H9 (cell line): ENCODE measurements at regions not wholly inside any gene's neighbourhood (a gene's known extent, or its start where the extent isn't known, plus 50 kb on each side); places are given as distances from the start of the nearest gene placed in this dataset.

ENCODE experiments used
- DNase-seq: peaks from one replicate; pipeline ENCODE4 v3.0.0-alpha.2; 2017
- H2AFZ ChIP-seq: one replicate; pipeline ENCODE4 v1.6.1; 2013; ENCODE audit warnings: mild to moderate bottlenecking, low read length, control low read depth, moderate library complexity
- H2AK5ac ChIP-seq: 2 replicates; pipeline ENCODE4 v1.6.1; 2013; ENCODE audit warnings: low read length, control low read depth, mixed read lengths; ENCODE audit not compliant: insufficient read length
- H2BK120ac ChIP-seq: one replicate; pipeline ENCODE4 v1.6.1; 2013; ENCODE audit warnings: low read depth, mild to moderate bottlenecking, low read length, control low read depth, inconsistent platforms; ENCODE audit not compliant: poor library complexity, severe bottlenecking
- H2BK12ac ChIP-seq: 2 replicates; pipeline ENCODE4 v1.6.1; 2013; ENCODE audit warnings: low read length, control low read depth, mixed read lengths, low read depth; ENCODE audit not compliant: insufficient read length
- H2BK15ac ChIP-seq: 2 replicates; pipeline ENCODE4 v1.6.1; 2013; ENCODE audit warnings: low read depth, low read length, control low read depth
- H2BK20ac ChIP-seq: one replicate; pipeline ENCODE4 v1.6.1; 2013; ENCODE audit warnings: low read depth, mild to moderate bottlenecking, low read length, control low read depth, inconsistent platforms; ENCODE audit not compliant: poor library complexity, severe bottlenecking
- H2BK5ac ChIP-seq: 2 replicates; pipeline ENCODE4 v1.6.1; 2013; ENCODE audit warnings: low read length, control low read depth, mixed read lengths; ENCODE audit not compliant: insufficient read length
- H3K14ac ChIP-seq: 2 replicates; pipeline ENCODE4 v1.6.1; 2013; ENCODE audit warnings: low read length, control low read depth; ENCODE audit not compliant: insufficient read depth
- H3K18ac ChIP-seq: 2 replicates; pipeline ENCODE4 v1.6.1; 2013; ENCODE audit warnings: low read depth, mild to moderate bottlenecking, mixed read lengths, low read length, control low read depth; ENCODE audit not compliant: insufficient read length
- H3K23ac ChIP-seq: 2 replicates; pipeline ENCODE4 v1.6.1; 2013; ENCODE audit warnings: low read length, control low read depth, mixed read lengths, low read depth; ENCODE audit not compliant: insufficient read length
- H3K23me2 ChIP-seq: 2 replicates; pipeline ENCODE4 v1.6.1; 2013; ENCODE audit warnings: low read depth, mild to moderate bottlenecking, mixed read lengths, low read length, control low read depth; ENCODE audit not compliant: insufficient read length, poor library complexity, severe bottlenecking
- H3K27ac ChIP-seq: 2 replicates; pipeline ENCODE4 v1.5.1; 2013; ENCODE audit warnings: low read length, control low read depth, mixed read lengths, low read depth; ENCODE audit not compliant: insufficient read length
- H3K27me3 ChIP-seq: 2 replicates; pipeline ENCODE4 v1.6.1; 2013; ENCODE audit warnings: low read length, control low read depth, inconsistent platforms; ENCODE audit not compliant: insufficient read depth
- H3K4ac ChIP-seq: 2 replicates; pipeline ENCODE4 v1.6.1; 2013; ENCODE audit warnings: low read depth, mild to moderate bottlenecking, control low read depth, inconsistent platforms, low read length, moderate library complexity
- H3K4me1 ChIP-seq: 2 replicates; pipeline ENCODE4 v1.6.1; 2013; ENCODE audit warnings: low read length, control low read depth, inconsistent platforms; ENCODE audit not compliant: insufficient read depth
- H3K4me2 ChIP-seq: 2 replicates; pipeline ENCODE4 v1.6.1; 2013; ENCODE audit warnings: low read length, control low read depth, mixed read lengths; ENCODE audit not compliant: insufficient read length, insufficient read depth
- H3K56ac ChIP-seq: 2 replicates; pipeline ENCODE4 v1.6.1; 2013; ENCODE audit warnings: low read depth, mild to moderate bottlenecking, mixed read lengths, low read length, control low read depth; ENCODE audit not compliant: insufficient read length
- H3K79me1 ChIP-seq: 2 replicates; pipeline ENCODE4 v1.6.1; 2013; ENCODE audit warnings: low read depth, mild to moderate bottlenecking, moderate library complexity, low read length, control low read depth, inconsistent platforms; ENCODE audit not compliant: insufficient read depth, poor library complexity, severe bottlenecking
- H3K79me2 ChIP-seq: 2 replicates; pipeline ENCODE4 v1.6.1; 2013; ENCODE audit warnings: low read length, control low read depth, inconsistent platforms; ENCODE audit not compliant: insufficient read depth
- H3K9ac ChIP-seq: 2 replicates; pipeline ENCODE4 v1.6.1; 2013; ENCODE audit warnings: low read length, control low read depth, mixed read lengths; ENCODE audit not compliant: insufficient read length; ENCODE audit errors: extremely low read depth
- H3K9me3 ChIP-seq: one replicate; pipeline ENCODE4 v1.6.1; 2013; ENCODE audit warnings: low read depth, low read length, inconsistent platforms; ENCODE audit not compliant: control insufficient read depth
- H3T11ph ChIP-seq: one replicate; pipeline ENCODE4 v1.6.1; 2013; ENCODE audit warnings: mild to moderate bottlenecking, low read length, control low read depth, inconsistent platforms
- H4K20me1 ChIP-seq: one replicate; pipeline ENCODE4 v1.6.1; 2013; ENCODE audit not compliant: control insufficient read depth, insufficient read length, insufficient read depth
- H4K5ac ChIP-seq: 2 replicates; pipeline ENCODE4 v1.6.1; 2013; ENCODE audit warnings: low read depth, mild to moderate bottlenecking, mixed read lengths, low read length, control low read depth; ENCODE audit not compliant: insufficient read length
- H4K8ac ChIP-seq: replicated peaks from 2 replicates; pipeline ENCODE4 v1.6.1; 2013; ENCODE audit warnings: low read length, control low read depth, mixed read lengths, low read depth; ENCODE audit not compliant: insufficient read length
- H4K91ac ChIP-seq: 2 replicates; pipeline ENCODE4 v1.6.1; 2013; ENCODE audit warnings: low read depth, mild to moderate bottlenecking, moderate library complexity, mixed read lengths, low read length, control low read depth; ENCODE audit not compliant: insufficient read length
- H3K27ac Mint-ChIP-seq, 3 experiments: 2 replicates in 2 of 3; 3 replicates in 1 of 3; pipeline ENCODE4 v1.8.0; 2020 to 2021; ENCODE audit warnings: mixed read lengths in 3 of 3, mild to moderate bottlenecking in 1 of 3, moderate library complexity in 1 of 3
- H3K27me3 Mint-ChIP-seq: 2 replicates; pipeline ENCODE4 v1.8.0; 2021; ENCODE audit warnings: low read depth, mild to moderate bottlenecking, moderate library complexity, mixed read lengths
- H3K36me3 Mint-ChIP-seq, 3 experiments: 2 replicates in 2 of 3; 3 replicates in 1 of 3; pipeline ENCODE4 v1.8.0; 2020 to 2021; ENCODE audit warnings: low read depth in 3 of 3, mixed read lengths in 3 of 3; ENCODE audit not compliant: insufficient read depth in 1 of 3
- H3K4me1 Mint-ChIP-seq, 2 experiments: 2 replicates each; pipeline ENCODE4 v1.8.0; 2020; ENCODE audit warnings: mixed read lengths in 2 of 2
- H3K4me3 Mint-ChIP-seq, 2 experiments: 2 replicates in 1 of 2; 3 replicates in 1 of 2; pipeline ENCODE4 v1.8.0; 2020 to 2021; ENCODE audit warnings: mild to moderate bottlenecking in 2 of 2, mixed read lengths in 2 of 2, moderate library complexity in 1 of 2
- H3K9me3 Mint-ChIP-seq, 2 experiments: 2 replicates in 1 of 2; 3 replicates in 1 of 2; pipeline ENCODE4 v1.8.0; 2020; ENCODE audit warnings: mild to moderate bottlenecking in 2 of 2, mixed read lengths in 2 of 2, moderate library complexity in 1 of 2
- CTCF ChIP-seq: fragments of 200-600 bp; sonication (generic); conservative IDR thresholded peaks from 3 replicates; pipeline ENCODE4 v1.8.0; 2021; ENCODE audit warnings: antibody characterized with exemption, mild to moderate bottlenecking
- WGBS: extraction: QIAGEN DNeasy Blood & Tissue Kit; methylation state at CpG from one replicate; pipeline ENCODE4 v1.1.7; 2013; ENCODE audit warnings: missing lambda C conversion rate, low lambda C conversion rate, mixed read lengths; ENCODE audit not compliant: insufficient read length; ENCODE audit errors: extremely low coverage; 5-methylcytosine and 5-hydroxymethylcytosine counted together

GRCh38 chr2:48178611-48179010, 135.9 kb upstream of the FOXN2 start:
- Histone ChIP-seq H4K5ac (no peak overlapping the region), H3K4ac (no peak overlapping the region), H2BK5ac (no peak overlapping the region), H4K20me1 (no peaks in the 10 kb centered on the region), H3K9me3 (no peaks in the 10 kb centered on the region), H3K18ac (no peak overlapping the region), H3K79me1 (no peaks in the 10 kb centered on the region), H4K91ac (no peak overlapping the region), H3K27ac (no peak overlapping the region), H3K27me3 (no peaks in the 10 kb centered on the region), H2BK12ac (no peak overlapping the region), H3K79me2 (no peaks in the 10 kb centered on the region), H2BK20ac (no peak overlapping the region), H2AFZ (no peak overlapping the region), H3K56ac (no peak overlapping the region), H3K4me1 (no peaks in the 10 kb centered on the region), H3T11ph (no peak overlapping the region), H3K4me2 (no peak overlapping the region), H3K23me2 (no peaks in the 10 kb centered on the region), H3K14ac (no peak overlapping the region), H4K8ac (no peak overlapping the region), H3K9ac (no peak overlapping the region), H2BK120ac (no peak overlapping the region), H2AK5ac (no peak overlapping the region), H2BK15ac (no peak overlapping the region), H3K23ac (no peak overlapping the region)
- Mint-ChIP-seq H3K27ac (no peak overlapping the region), H3K4me3 (no peak overlapping the region), H3K36me3 (peaks cover 0 to 4% (median 3%) of the 10 kb centered on the region in 3 experiments; a peak in 1 of 7 replicates), H3K9me3 (0 out of 5 replicates have a peak, but pooled peaks cover 0 to 2% of the 10 kb centered on the region in 2 experiments), H3K27me3 (no peaks in the 10 kb centered on the region), H3K4me1 (peaks cover 0 to 5% of the 10 kb centered on the region in 2 experiments; a peak in 2 of 4 replicates)
- no peak for DNase-seq
- WGBS = no CpG with 5 or more reads among the region's 3 CpGs
- no peak for TF ChIP-seq CTCF
